ENCODE measurements at regions not wholly inside any gene's neighbourhood (a gene's known extent, or its start where the extent isn't known, plus 50 kb on each side); places are given as distances from the start of the nearest gene placed in this dataset.

GRCh38 chr6:167776906-167777627 is 49.6 kb upstream of the AFDN start:
- DNase-seq (ENCODE audit: low spot score): no peak
